GM19328 (cell line): ENCODE measurements at regions not wholly inside any gene's neighbourhood (a gene's known extent, or its start where the extent isn't known, plus 50 kb on each side); places are given as distances from the start of the nearest gene placed in this dataset.
"Not testable (repeated sequence)": the region's sequence is repeated elsewhere in the genome, so short reads cannot be mapped to it uniquely, and the experiment has no call there.

Experiments
- ATAC-seq: cut with Tn5 transposase; IDR thresholded peaks from one replicate; pipeline ENCODE4 v1.9.1; 2021; ENCODE audit warnings: mild to moderate bottlenecking, moderate library complexity; ENCODE audit not compliant: unreplicated experiment

DNA sequence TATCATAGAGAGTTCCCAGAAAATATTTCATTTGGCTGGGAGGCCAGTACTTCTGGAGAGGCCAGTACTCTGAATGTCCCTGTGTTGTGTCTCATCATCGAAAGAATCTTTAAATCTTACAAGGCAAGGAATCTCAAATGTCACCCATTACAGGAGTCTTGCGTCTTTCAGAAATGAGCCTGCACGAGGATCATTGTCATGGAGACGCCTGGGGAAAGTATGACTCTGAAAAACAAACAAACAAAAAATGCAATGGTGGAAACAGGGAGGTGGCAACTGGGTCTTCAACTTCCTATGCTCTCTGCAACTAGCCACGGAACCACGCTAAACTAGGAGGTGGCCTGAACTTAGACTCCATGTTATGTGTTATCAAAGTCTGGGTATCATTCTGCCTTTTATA lies 804.6 kb downstream of the EPHA3 start:
- no peak for ATAC-seq

DNA sequence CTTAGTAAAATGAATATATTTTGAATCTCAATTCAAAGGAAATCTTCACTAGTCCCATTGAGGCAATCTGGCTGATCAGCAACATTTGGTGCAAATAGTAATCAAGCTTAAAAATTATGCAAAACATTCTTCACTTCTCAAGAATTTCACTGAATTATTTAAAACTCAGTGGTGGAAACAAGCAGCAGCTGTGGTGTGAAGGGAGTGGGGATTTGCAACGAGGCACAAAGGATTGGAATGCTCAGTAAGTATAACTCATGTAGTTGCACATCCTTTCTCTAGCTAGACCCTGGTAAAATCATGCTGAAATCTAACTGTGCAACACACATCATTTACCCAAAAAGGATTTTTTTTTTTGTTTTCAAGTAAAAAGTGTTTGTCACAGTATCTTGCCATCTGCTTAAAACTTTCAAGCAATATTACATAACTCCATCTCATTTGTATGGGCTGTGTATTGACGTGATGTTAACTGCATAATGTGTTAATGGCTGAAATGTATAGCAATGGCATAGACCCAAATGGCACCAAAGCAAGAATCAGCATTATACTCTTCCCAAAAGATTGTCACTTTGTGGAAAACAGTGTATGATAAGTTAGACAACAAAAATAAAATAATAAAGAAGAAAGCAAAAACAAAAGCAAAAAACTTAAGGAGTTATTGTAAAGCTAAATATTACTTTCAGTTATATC lies 816.6 kb downstream of the EPHA3 start:
- no peak for ATAC-seq

DNA sequence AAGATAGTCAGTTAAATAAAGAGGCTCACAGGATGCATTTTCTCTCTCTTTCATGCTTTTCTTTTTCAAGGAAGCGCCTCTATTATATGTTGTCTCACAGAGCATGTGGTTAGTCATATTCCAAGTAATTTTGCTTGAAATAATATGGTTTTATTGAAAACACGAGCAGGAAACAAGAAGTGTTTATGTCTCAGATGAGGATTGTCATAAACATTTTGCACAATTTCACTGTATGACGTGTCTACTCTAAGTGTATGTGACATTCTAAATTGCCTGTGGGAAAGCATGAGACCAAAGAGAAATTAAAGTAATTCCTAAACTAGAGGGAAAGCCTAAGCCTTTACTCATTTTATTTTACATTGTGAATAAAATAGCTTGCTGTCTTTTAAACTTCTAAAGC lies 818.6 kb downstream of the EPHA3 start:
- ATAC-seq = no peak

DNA sequence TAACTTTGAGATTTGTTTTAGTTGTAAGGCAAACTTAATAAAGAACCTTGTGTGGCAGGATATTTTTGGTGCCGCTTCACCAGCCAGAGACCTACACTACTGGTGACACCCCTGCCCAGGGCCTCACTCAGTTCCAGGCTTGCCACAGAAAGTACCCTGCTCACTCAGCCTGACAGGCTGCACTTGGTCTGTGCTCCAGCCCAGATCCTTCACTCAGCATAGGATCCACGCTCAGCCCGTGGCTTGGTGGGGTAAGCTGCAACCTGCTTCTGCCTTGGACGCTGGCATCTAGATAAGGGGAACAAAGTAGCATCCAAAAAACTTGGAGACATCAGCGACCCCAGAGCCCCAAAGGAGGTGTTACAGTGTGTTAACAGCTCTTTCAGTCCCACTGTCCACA lies 825.5 kb downstream of the EPHA3 start:
- ATAC-seq = no peak

DNA sequence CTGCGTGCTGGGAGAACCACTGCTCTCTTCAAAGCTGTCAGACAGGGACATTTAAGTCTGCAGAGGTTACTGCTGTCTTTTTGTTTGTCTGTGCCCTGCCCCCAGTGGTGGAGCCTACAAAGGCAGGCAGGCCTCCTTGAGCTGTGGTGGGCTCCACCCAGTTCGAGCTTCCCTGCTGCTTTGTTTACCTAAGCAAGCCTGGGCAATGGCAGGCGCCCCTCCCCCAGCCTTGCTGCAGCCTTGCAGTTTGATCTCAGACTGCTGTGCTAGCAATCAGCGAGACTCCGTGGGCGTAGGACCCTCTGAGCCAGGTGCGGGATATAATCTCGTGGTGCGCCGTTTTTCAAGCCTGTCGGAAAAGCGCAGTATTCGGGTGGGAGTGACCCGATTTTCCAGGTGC lies 837.0 kb downstream of the EPHA3 start:
- not testable (repeated sequence) for ATAC-seq

DNA sequence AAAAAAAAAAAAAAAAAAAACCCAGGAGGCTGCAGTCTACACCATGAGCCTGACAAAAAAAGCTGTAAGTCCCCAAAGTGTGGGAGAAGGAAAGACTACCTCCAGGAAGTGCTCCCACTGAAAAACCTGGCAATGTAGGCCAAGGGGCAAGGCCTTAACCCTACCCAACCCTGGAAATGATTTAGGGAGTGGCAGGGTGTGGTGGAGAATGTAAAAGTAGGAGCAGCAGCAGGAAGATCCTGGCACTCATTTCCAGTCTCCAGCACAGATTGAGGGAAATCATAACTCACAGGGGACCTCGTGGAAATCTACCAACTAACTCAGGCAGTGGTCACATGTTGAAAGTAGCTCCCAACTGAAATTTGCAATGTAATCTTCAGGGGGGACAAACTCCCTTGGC lies 839.5 kb downstream of the EPHA3 start:
- no peak for ATAC-seq

DNA sequence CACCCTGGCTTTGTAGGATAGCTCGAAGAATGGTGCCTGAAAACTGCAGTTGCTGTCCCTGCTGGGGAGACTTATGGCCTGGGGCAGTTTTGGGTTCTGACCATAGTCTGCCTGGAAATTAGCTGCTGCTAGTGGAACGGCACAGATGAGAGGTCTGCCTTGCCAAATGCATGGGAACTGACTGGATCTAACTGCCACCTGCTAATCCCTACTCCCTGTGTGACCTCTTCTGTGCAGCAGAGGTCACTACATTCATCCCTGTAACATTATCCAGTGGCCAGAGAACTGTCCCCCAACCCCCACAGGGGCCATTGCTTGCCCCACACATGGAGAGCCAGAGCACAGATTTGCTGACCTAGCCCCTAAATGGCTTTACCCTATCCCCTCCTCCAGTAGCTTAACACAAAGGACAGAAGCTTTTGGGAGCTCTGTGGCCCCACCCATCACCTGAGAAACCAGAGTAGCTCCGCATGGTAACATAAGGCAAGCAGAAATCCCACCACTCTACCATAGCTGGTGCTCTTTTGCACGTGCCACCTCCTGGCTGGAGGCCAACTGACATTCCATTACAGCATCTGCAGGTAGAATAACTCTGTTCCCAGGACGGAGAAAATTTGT lies 840.0 kb downstream of the EPHA3 start:
- no peak for ATAC-seq

DNA sequence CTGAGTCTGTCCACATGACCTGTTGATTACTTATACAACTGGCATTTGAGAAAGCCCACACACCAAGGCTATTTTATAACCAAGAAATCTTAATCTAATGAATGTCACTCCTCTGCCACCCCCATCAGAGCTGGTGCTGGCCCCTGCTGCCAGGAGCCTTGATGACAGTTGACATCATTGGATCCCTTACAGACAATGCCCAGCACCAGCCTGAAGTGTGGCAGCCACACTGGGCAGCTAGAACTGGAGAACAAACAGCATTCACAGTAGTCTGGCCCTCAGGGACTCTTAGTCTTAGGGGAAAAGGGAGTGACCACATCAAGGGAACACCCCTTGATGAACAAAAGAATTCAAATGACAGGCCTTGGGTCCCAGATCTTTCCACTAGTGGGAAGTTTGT lies 840.6 kb downstream of the EPHA3 start:
- ATAC-seq = no peak

DNA sequence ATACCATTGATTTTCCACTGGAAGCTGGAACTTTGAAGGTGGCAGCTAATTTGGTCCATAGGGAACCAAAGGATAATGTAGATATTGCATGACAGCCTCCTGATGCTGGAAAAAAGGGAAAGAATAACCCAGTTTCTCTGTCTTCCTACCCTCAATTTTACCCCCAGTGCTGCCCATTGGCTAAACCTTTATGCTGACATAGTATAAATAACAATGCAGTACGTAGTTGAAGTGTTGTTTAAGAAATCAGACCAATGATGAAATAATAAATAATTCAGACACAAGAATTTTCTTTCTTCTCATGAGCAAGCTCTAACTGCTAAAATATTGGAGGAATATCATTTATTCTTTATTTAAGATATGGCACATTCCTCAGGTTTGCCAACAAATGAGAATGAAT lies 843.4 kb downstream of the EPHA3 start:
- no peak for ATAC-seq

DNA sequence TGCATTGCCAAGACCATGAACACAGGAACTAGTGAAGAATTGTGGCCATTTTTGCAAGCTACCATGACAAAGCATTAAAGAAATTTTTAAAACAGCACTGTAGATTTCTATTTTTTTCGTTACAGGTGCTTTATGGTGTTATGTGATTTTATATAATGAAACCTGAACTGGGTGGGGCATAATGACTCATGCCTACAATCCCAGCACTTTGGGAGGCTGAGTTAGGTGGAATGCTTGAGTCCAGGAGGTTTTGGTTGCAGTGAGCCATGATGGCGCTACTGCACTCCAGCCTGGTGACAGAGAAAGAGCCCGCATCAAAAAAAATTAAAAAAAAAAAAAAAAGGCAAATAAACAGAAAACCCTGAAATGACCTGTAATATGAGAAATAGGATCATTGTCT lies 846.7 kb downstream of the EPHA3 start:
- no peak for ATAC-seq

DNA sequence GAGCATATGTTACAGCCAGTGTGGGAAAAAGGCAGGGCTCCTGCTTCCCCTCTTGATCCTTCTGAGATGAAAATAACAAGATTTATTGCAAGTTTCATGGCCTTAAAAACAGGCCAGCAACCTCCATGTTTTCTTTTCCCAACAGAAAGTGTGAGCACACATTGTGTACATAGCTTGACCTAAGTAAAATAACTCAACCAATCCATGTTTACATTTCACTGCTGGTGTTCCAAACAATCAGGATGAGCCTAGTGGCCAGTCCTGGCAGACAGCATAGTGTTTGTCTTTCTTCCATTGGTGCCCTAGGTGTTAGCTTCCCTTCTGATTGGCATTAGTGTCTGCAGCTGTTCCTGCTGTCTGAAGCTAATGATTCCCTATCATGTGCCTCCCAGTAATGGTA lies 847.7 kb downstream of the EPHA3 start:
- ATAC-seq = no peak

DNA sequence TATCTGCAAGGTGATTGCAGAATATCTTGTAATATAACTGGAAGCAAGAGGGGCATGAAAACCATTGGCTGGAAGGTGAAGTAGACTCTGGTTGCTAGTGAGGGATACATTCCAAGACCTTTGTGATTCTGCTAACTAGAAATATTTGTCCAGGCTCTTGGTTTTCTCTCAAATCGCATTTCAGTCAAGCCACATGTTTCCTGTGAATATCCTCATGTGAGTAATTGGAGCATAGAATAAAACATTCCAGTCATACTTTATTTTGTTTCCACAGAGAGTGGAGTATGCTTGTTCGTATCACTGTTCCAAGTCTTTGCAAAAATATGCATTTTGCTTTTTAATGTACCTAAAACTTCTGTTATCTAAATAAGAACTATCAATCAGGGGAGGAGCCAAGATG lies 850.0 kb downstream of the EPHA3 start:
- ATAC-seq = no peak

DNA sequence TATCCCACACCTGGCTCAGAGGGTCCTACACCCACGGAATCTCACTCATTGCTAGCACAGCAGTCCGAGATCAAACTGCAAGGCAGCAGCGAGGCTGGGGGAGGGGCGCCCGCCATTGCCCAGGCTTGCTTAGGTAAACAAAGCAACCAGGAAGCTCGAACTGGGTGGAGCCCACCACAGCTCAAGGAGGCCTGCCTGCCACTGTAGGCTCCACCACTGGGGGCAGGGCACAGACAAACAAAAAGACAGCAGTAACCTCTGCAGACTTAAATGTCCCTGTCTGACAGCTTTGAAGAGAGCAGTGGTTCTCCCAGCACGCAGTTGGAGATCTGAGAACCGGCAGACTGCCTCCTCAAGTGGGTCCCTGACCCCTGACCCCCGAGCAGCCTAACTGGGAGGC lies 850.7 kb downstream of the EPHA3 start:
- ATAC-seq = not testable (repeated sequence)

DNA sequence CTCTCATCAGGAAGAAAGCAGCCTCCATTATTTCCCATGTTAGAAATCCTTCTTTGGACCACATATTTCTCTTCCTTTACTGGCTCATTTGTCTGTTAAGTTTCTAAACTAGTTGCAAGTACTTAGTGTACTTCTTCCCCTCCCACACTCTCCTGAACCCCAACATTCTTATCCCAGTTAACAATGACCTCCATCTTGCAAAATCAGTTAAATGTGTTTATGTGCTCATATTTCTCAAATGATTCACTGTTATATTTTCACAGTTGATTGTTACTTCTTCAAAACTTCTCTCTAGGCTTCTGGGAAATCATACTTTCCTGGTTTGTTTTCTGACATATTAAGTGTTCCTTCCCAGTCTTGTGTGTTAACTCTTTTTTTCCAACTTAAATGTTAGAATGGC lies 856.9 kb downstream of the EPHA3 start:
- no peak for ATAC-seq

DNA sequence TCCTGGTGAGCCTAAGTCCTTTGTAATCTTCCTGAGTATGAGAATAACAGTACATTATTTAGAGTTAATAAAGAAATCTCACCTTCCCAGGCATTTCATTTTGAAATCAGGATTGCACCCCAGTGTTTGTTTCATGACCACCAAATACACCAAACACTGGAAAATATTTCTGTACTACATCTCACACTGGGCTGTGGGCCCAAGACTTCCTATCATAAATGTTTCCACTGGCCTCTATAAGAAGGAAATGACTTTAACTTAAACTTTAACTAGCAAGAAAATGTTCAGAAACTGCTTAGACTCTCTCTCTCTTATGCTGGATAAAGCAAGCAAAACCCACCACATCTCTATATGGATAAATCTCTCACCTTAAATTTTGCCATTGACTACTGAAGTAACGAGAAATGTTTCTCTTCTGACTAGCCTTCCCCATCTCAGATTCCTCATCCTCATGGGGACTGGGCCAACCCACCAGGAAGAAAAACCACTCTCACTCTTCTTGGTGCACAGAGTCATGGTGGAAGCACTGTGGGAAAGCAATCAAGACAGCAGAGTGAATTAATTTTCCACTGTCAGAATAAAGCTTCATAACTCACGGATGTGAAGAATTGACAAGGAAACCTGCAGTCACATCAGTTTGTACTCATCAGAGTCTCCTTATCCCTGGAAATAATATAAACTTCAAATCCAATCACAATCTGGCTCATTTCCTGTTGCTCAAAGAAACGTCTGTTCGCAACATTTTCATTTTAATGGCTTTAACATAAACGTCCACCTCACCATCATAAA lies 859.6 kb downstream of the EPHA3 start:
- ATAC-seq = no peak

DNA sequence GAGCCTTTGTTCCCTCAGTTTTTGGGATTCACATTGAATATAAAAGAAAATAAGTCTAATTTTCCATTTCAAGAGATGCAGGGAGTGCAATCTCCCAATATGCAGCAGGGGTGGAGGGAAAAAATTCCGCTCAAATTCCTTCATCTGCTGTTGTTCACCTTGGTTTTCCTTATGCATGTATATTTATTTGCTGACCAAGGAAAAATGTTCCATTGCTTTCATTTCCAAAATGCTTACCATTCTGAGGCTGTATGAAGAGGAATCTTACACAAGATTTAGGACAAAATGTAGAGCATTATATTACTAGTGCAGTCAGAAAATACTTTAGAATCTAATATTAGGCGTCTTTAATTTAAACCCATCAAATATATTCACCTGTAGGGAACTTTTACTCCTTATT lies 863.9 kb downstream of the EPHA3 start:
- no peak for ATAC-seq

DNA sequence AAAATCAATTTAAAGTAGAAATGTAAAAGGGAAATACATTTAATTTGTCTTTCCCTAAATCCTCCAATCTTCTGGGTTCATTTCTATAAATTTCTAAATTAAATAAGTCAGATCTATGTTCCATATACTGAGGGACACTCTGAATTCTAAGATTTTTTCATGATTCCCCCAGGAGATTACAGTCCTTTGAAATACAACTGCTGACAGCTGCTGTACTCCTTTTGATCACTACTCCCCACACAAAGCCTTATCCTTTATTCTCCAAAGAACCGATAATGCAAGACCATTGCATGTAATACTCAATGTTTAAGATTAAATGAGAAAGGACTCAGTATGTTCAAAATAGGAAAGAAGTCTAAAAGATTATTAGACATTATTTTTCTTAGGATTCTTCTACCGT lies 865.7 kb downstream of the EPHA3 start:
- ATAC-seq = no peak

DNA sequence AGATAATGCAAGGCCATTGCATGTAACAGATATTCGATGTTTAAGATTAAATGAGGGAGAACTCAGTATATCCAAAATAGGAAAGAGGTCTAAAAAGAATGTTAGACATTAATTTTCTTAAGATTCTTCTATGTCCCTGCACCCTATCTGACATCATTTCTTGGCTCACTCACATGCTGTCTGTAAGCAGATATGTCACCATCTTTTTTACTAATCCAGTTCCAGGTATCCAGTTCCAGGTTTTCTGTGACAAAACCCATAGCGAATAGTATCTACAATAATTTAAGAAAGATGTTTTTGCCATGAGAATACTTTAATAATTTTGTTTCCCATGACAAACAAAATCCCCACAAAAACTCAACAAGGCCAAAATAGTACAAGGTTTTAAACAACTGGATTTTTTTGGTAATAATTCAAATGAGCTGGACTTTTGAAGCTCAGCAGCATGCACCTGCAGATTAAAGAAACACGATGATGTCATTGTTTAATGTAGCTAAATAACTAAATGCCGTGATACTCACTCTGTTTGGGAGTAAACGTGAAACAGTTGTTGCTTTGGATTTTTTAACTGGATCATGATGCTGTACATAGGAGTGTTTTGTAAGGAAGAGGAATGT lies 867.6 kb downstream of the EPHA3 start:
- no peak for ATAC-seq

DNA sequence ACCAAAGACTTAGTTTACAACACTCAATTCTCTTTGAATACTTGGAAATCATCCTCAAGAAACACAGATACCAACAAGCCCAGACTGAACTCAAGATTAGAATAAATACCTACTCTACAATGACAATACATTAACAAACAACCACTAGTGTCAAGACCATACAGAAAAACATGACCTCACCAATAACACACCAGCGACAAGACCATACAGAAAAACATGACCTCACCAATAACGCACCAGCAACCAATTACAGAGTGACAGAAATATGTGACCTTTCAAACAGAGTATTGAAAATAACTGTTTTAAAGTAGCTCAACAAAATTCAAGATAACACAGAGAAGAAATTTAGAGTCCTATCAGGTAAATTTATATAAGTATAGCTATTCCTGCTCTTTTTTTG lies 876.0 kb downstream of the EPHA3 start:
- ATAC-seq = no peak

DNA sequence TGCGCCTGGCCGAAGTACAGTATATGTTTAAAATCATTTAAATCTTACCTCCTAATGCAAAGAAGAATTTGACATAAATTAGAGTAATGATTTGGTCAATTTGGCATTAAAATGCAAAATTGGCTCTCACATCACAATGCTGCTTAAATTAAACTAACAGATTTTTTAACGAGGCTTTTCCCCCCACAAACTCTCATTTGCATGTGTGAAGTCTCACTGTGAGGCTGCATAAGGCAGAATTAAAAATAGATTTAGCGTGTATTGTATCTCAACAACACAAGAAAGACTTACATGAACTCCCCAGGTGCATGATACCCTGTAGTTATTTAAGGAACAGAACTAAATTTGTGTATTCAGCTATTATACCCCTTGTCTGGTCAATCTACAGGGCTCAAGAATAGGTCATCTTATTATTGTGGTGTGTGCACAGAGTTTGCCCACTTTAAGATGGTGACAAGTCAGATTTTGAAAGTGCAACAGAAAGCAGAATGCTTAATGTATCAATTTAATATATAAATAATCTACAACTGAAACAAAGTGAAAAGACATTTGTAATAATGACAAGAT lies 897.9 kb downstream of the EPHA3 start:
- ATAC-seq = no peak

DNA sequence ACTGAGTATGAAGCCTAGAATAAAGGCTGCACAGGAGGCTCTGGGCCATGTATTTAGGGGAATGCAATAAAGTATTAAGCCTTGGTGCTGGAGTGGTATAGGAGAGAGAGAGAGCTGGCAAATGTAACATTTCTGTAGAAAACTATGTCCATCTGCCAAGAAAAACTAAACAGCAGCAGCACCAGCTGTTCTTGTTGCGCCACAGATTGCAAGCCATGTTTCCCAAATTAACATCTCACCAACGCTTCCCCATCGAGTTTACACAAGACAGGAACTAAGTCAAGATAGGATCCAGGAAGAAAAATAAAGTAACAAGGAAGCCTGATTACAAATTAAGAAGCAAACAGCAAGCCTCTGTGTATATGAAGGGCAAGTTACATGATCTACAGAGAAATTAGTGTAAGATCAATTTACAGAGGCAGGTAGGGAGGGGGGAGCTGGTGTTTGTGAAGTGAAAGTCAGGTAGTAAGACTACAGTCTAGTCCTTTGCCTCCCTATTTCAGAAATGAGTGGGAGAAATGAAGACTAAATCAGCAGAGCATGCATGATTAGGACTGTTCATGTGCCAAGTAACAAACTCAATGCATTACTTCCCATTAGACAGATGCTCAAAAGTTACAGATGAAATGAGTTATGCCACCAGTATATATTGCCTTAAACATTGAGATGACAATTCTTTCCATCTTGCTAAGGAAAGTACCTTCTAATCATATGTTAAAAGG lies 900.5 kb downstream of the EPHA3 start:
- no peak for ATAC-seq
